ENCODE measurements at regions not wholly inside any gene's neighbourhood (a gene's known extent, or its start where the extent isn't known, plus 50 kb on each side); places are given as distances from the start of the nearest gene placed in this dataset.

GRCh38 chr12:20213723-20214625 is 154.4 kb upstream of the PDE3A start:
- DNase-seq: no peak

DNA sequence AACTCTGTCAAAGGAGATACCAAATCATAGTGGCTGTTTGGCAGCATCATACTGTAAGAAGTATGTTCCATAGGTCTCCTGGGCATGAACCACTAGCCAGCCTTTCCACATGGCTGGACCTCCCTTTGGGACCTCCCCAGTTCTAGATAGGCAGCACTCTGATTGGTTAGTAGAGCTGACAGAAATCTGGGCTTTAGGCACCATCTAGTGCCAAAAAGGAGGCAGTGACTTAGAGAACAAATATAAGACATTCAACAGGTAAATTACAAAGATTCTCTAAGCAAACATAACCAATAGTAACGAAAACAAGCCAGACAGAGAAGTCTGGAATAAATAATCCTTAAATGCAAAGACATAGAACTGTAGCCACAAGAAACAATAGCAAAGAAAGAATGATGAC is 148.0 kb upstream of the PDE3A start:
- no peak for DNase-seq

DNA sequence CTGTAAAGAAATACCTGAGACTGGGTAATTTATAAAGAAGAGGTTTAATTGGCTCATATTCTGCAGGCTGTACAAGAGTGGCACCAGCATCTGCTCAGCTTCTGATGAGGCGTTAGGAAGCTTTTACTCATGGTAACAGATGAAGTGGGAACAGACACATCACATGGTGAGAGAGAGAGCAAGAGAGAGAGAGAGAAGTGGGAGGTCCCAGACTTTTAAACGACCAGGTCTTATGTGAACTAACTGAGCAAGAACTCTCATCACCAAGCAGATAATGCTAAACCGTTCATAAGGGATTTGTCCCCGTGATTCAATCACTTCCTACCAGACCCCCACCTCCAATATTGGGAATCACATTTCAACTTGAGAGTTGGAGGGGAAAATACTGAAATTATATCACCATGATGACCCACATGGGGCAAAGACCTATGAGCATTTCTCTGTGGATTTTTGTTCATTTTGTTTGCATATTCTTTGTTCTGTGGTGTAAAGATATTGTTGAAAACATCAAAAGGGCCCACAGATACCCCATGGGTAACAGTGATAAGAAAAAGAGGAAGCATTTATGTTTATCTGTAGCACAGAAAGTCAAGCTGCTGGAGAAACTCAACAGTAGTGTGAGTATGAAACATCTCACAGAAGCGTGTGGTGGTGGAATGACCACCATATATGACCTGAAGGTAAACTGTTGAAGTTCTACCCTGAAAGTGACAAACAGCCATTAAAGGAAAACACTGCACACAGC is 135.2 kb upstream of the PDE3A start:
- DNase-seq: no peak

GRCh38 chr12:20234474-20234873 is 133.9 kb upstream of the PDE3A start:
- no peak for DNase-seq

DNA sequence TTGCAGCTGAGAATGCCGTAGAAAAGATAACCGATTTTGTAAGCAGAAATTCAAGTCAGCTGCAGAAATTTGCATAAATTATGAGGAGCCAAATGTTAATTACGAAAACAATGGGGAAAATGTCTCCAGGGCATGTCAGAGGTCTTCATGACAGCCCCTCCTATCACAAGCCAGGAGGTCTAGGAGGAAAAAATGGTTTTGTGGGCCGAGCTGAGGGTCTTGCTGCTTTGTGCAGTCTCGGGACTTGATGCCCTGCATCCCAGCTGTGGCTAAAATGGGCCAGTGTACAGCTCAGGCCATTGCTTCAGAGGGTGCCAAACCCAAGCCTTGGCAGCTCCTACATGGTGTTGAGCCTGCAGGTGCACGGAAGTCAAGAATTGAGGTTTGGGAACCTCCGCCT is 131.2 kb upstream of the PDE3A start:
- DNase-seq: no peak

DNA sequence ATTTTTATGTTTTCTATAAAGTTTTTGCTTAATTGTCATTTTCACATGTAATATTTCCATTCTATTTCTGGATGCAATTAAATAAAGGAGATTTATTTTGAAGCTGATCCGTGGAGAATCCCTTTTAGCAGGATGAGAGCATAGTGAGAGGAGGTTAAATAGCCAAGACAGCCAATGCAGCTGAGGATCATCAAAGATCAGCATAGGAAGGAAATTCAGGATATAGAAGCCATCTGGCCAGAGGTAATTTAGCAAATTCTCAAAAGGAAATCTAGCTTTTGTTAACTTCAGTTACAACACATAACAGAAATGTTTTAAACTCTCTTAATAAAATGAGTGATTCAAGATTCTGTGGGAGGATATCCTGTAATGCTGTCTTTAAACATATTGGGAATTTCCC is 122.8 kb upstream of the PDE3A start:
- no peak for DNase-seq

GRCh38 chr12:20248646-20249045 is 119.7 kb upstream of the PDE3A start:
- no peak for DNase-seq

DNA sequence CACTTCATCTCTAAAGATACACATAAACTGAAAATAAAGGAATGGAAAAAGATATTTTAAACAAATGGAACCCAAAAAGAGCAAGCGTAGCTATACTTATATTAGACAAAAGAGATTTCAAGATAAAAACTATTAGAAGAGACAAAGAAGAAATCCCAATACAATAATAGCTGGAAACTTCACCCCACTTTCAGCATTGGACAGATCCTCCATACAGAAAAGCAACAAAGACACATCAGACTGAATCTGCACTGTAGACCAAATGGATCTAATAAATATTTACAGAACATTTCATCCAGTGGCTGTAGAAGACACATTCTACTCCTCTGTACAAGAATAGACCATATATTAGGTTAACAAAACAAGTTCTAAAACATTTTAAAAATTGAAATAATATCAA is 117.6 kb upstream of the PDE3A start:
- no peak for DNase-seq

GRCh38 chr12:20257311-20257710 is 111.0 kb upstream of the PDE3A start:
- no peak for DNase-seq

DNA sequence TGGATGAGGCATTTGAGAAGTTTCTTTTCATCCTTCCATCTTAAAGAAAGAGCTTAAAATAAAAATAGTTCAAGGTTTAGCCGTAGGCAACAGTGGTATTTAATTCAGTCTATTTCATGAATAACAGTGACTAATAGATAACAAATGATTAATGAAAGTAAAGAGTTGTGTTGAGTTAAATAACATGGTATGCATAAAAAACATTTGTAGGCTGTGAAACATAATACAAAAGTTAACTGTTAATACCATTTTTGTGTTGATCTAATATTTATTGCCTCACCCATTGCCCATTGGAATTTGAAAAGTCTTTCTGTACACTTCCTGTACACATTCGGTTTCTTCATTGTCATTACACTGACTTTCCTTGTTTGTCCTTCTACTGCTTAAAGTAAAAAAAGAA is 108.6 kb upstream of the PDE3A start:
- no peak for DNase-seq

DNA sequence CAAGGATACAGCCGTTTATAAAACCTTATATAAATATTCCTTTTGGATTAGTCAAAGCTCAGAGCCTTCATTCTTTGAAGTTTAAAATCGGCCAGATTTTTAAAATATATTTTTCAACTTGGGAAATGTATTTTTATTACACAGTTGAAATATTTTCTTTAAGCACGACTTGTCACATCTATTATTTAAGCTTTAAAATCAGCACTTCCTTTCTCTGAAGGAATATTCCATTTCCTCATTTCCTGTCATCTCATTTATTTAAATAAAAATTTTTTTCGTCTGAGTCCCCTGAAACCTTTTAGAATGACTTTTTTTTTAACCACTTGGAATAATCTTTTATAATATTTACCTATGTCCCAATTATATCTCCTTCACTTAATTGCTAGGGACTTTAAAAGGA is 107.5 kb upstream of the PDE3A start:
- DNase-seq: no peak

GRCh38 chr12:20262119-20262518 is 106.2 kb upstream of the PDE3A start:
- no peak for DNase-seq

DNA sequence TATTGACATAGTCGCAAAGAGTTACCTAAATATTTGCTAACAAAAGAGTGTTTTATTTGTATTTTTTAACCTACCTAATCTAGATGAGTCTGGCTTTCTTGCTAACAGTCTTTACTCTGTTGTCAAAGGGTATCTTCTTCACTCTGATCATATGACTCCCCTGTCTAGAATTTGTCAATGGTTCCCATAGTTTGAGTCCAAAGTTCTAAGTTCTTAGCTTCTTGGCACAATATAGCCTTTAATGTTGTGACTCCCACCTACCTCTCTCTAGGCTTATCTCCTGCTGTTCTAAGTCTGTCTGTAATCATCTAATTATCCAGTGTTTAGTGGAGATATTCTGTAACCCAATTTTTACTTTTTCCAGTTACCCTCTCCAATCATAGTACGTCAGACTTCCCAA is 104.3 kb upstream of the PDE3A start:
- DNase-seq: no peak

DNA sequence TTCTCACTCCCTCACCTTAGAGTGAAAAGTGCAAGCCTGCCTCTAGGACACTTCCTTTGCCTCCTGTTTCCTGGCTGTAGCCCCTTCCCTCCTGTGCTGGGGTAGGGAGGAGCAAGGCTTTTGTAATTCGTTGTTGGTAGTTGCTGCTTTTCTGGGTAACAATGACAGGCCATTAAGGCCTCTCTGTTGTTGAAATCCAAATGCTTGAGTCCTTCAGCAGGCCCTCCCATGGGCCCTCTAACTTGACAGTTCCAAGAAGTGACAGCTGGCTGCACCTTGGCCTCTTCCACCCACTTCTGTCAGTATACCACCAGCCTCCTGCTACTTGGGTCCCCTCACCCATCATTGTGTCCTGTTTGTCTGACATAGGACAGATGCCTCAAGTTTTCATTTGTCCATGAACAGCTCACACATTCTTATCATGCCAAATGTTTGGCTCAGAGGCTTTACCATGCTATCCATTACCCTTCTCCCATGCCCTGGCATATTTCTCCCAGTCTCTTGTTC is 103.7 kb upstream of the PDE3A start:
- DNase-seq: no peak

DNA sequence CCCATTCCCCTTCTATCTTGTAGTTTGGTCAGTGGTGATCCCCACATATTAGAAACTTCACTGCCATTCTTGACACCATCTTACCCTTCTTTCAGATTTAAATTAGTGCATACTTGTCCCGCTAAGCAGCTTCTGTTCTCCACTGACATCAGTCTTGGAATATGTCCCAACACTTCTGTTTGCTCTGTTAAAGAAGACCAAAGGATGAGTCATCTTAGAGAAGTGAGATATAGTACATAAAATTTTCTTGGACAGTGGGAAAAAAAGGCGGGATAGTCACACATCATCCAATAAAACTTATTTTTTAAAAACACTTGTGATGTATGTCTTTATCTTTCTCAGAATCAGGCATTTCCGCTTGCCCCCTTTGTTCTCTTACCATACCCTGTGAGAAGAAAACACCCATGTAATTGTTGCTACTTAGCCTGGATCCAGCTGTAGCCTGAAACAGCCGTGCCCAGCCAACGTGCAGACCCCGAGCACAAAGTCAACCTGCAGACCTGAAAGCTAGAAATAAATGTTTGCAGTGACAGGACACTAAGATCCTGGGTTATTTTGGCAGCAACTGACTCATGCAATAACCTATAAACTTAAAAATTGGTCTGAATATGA is 100.1 kb upstream of the PDE3A start:
- DNase-seq: no peak

- DNase-seq: no peak
Measured at GRCh38 chr12:20268771-20269170, 99.6 kb upstream of the PDE3A start.

GRCh38 chr12:20269337-20270067 is 98.8 kb upstream of the PDE3A start:
- DNase-seq: no peak

- no peak for DNase-seq
Measured at GRCh38 chr12:20270557-20270956, 97.8 kb upstream of the PDE3A start.

- DNase-seq: no peak
Measured at GRCh38 chr12:20272161-20272560, 96.2 kb upstream of the PDE3A start.

GRCh38 chr12:20272801-20273200 is 95.5 kb upstream of the PDE3A start:
- no peak for DNase-seq

DNA sequence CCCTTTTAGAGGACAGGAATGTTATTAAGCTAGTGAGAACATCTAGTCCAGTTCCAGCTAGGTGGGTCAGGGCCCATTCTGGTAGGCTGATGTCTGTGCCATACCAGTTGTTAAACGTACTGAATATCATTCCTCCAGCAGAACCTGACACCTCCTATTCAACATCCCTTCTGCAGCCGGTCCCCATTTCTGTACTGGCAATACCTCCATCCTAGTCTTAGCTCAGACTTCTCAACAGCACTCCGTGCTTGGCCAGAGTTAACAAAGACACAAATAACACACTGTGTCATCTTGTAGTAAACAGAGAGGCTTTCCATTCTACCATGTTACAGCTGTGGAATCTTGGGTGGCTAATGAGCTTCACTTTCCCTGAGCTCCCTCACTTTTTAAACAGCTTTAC is 94.3 kb upstream of the PDE3A start:
- DNase-seq: no peak

DNA sequence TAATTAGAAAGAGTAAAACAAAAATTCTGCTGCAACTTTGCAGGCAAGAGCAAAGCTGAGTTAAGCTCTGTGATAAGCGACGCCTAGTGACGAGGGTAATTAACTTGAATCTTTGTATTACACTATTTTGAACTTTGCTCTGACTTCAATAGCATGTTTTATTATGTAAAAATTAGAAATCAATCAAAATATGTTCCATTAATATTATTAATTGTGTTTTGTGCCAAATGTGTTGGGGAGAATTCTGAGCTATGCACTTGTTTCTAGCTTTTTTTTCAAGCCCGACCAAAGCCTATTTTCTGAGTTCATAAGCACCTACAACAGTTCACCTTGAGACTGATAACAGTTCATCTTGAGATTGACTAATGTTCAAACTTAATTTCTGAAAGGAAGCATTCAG is 90.1 kb upstream of the PDE3A start:
- DNase-seq: no peak

DNA sequence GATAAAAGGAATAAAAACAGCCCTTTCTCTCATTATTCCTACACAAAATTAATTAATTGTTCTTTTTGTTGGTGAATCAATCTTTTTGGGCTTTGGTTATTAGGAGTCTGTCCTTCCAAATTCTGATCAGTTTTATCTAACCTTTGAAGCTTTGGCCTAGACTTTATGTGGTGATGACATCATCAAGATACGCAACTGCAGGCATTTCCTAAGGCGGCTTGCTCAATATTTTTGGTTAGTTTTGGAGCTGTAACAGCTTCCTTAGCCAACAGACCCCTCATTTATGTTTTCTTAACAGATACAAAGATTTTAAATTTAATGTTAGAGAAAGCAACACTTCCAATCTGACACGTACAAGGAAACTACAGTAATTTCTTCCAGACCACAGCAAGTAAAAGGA is 87.8 kb upstream of the PDE3A start:
- DNase-seq: no peak

Data from NCI-H2107 (cell line).